IMR-90 (cell line): ENCODE measurements at regions not wholly inside any gene's neighbourhood (a gene's known extent, or its start where the extent isn't known, plus 50 kb on each side); places are given as distances from the start of the nearest gene placed in this dataset.

ENCODE experiments used
- ATAC-seq: fragments of 200-7000 bp; cut with Tn5 transposase; 2 replicates; pipeline ENCODE4 v1.9.1; 2020; ENCODE audit warnings: low read depth, mild to moderate bottlenecking, moderate library complexity
- BruUV-seq: library from RNA; stranded (reverse); fragments of 400-500 nt; replicated peaks from 2 replicates; lab custom pipeline; 2021; lab: Mats Ljungman, UMichigan
- CTCF ChIA-PET: fragments of 300-600 bp; formaldehyde crosslinking; extraction: SDS; loops from one replicate; lab custom pipeline; 2021; ENCODE audit warnings: antibody characterized with exemption; lab: Yijun Ruan, JAX
- POLR2A ChIA-PET: fragments of 300-600 bp; sonication (Branson Sonifier 250); formaldehyde crosslinking; loops from one replicate; lab custom pipeline; 2022; ENCODE audit warnings: antibody characterized with exemption; ENCODE audit not compliant: unreplicated experiment; lab: Charles Lee
- DNase-seq: peaks from one replicate; pipeline ENCODE4 v3.0.0; 2013
- H2AFZ ChIP-seq: replicated peaks from 2 replicates; pipeline ENCODE3; 2013; ENCODE audit warnings: low read length, mild to moderate bottlenecking; ENCODE audit not compliant: poor library complexity
- H2AK5ac ChIP-seq: 2 replicates; pipeline ENCODE4 v1.6.1; 2013; ENCODE audit warnings: low read depth, low read length, inconsistent platforms
- H2AK9ac ChIP-seq: replicated peaks from 2 replicates; pipeline ENCODE3; 2013; ENCODE audit warnings: mild to moderate bottlenecking, low read depth, low read length, moderate library complexity; ENCODE audit not compliant: poor library complexity
- H2BK120ac ChIP-seq: 2 replicates; pipeline ENCODE4 v1.6.1; 2013; ENCODE audit warnings: low read depth, low read length, inconsistent platforms
- H2BK15ac ChIP-seq: 3 replicates; pipeline ENCODE4 v1.6.1; 2013; ENCODE audit warnings: low read depth, low read length, inconsistent platforms
- H2BK20ac ChIP-seq: 2 replicates; pipeline ENCODE4 v1.6.1; 2013; ENCODE audit warnings: low read depth, mild to moderate bottlenecking, inconsistent platforms, low read length, moderate library complexity
- H2BK5ac ChIP-seq: 2 replicates; pipeline ENCODE4 v1.6.1; 2013; ENCODE audit warnings: mild to moderate bottlenecking, low read depth, low read length, inconsistent platforms; ENCODE audit not compliant: poor library complexity, severe bottlenecking
- H3K14ac ChIP-seq: replicated peaks from 2 replicates; pipeline ENCODE4 v1.6.1; 2013; ENCODE audit warnings: low read depth, low read length, inconsistent platforms
- H3K18ac ChIP-seq: 2 replicates; pipeline ENCODE4 v1.6.1; 2013; ENCODE audit warnings: low read depth, low read length, control low read depth
- H3K23ac ChIP-seq: 2 replicates; pipeline ENCODE4 v1.6.1; 2013; ENCODE audit warnings: low read depth, low read length, inconsistent platforms
- H3K27ac ChIP-seq: 2 replicates; pipeline ENCODE4 v1.5.1; 2013; ENCODE audit warnings: mild to moderate bottlenecking, control low read depth, low read length; ENCODE audit not compliant: insufficient read depth
- H3K27me3 ChIP-seq: 2 replicates; pipeline ENCODE4 v1.6.1; 2013; ENCODE audit warnings: low read length; ENCODE audit not compliant: control insufficient read depth, insufficient read depth
- H3K36me3 ChIP-seq: 2 replicates; pipeline ENCODE4 v1.6.1; 2013; ENCODE audit warnings: low read length, mixed read lengths; ENCODE audit not compliant: control insufficient read depth, insufficient read depth
- H3K4ac ChIP-seq: 2 replicates; pipeline ENCODE4 v1.6.1; 2013; ENCODE audit warnings: low read depth, low read length, inconsistent platforms
- H3K4me1 ChIP-seq: 2 replicates; pipeline ENCODE4 v1.6.1; 2013; ENCODE audit warnings: low read length, mixed read lengths; ENCODE audit not compliant: control insufficient read depth, insufficient read depth
- H3K4me2 ChIP-seq: 2 replicates; pipeline ENCODE4 v1.6.1; 2013; ENCODE audit warnings: low read depth, mild to moderate bottlenecking, control low read depth, low read length, moderate library complexity
- H3K4me3 ChIP-seq: 2 replicates; pipeline ENCODE4 v1.5.1; 2013; ENCODE audit warnings: low read depth, mild to moderate bottlenecking, control low read depth, low read length, moderate library complexity; ENCODE audit not compliant: insufficient read depth
- H3K56ac ChIP-seq: 2 replicates; pipeline ENCODE4 v1.6.1; 2013; ENCODE audit warnings: low read length, inconsistent platforms; ENCODE audit not compliant: insufficient read depth; ENCODE audit errors: extremely low read depth
- H3K79me1 ChIP-seq, 2 experiments: 2 replicates each; pipeline ENCODE4 v1.6.1; 2013; ENCODE audit warnings: low read length in 2 of 2, inconsistent platforms in 1 of 2, low read depth in 1 of 2
- H3K9ac ChIP-seq: 2 replicates; pipeline ENCODE4 v1.6.1; 2013; ENCODE audit warnings: low read depth, low read length, control low read depth
- H3K9me1 ChIP-seq: 2 replicates; pipeline ENCODE4 v1.6.1; 2013; ENCODE audit warnings: low read length, inconsistent platforms; ENCODE audit not compliant: insufficient read depth
- H3K9me3 ChIP-seq: 2 replicates; pipeline ENCODE4 v1.6.1; 2013; ENCODE audit warnings: low read length; ENCODE audit not compliant: control insufficient read depth, insufficient read depth
- H4K20me1 ChIP-seq: 2 replicates; pipeline ENCODE4 v1.6.1; 2013; ENCODE audit warnings: low read length, inconsistent platforms; ENCODE audit not compliant: insufficient read depth
- H4K5ac ChIP-seq: 2 replicates; pipeline ENCODE4 v1.6.1; 2013; ENCODE audit warnings: mild to moderate bottlenecking, low read depth, low read length, control low read depth
- H4K8ac ChIP-seq, 2 experiments: 2 replicates each; pipeline ENCODE4 v1.6.1; 2013; ENCODE audit warnings: low read depth in 2 of 2, low read length in 2 of 2, control low read depth in 1 of 2, inconsistent platforms in 1 of 2
- H4K91ac ChIP-seq: 2 replicates; pipeline ENCODE4 v1.6.1; 2013; ENCODE audit warnings: low read depth, low read length, inconsistent platforms; ENCODE audit not compliant: insufficient read depth
- POLR2A ChIP-seq: IDR thresholded peaks from 2 replicates; pipeline ENCODE4 v1.6.1; 2012; ENCODE audit warnings: mild to moderate bottlenecking, low read depth, low read length
- RAD21 ChIP-seq: IDR thresholded peaks from 2 replicates; pipeline ENCODE4 v1.6.1; 2012; ENCODE audit warnings: low read length, improper control_type of control experiment
- SMC3 ChIP-seq: fragments of 150-350 bp; IDR thresholded peaks from 2 replicates; pipeline ENCODE4 v1.6.1; 2016; ENCODE audit warnings: low read depth, mild to moderate bottlenecking, antibody characterized with exemption, low read length, moderate library complexity
- WGBS, 2 experiments: methylation state at CpG; one replicate each; pipeline versions ENCODE4 v1.1.5 to v1.1.7; 2013; ENCODE audit warnings: missing lambda C conversion rate in 2 of 2; ENCODE audit not compliant: insufficient read length in 1 of 2; ENCODE audit errors: extremely low coverage in 2 of 2; 5-methylcytosine and 5-hydroxymethylcytosine counted together
- dilution Hi-C: fragments of 300-500 bp; cut with HindIII; formaldehyde crosslinking; loops from one replicate; pipeline ENCODE4 v1.14.3; 2018; ENCODE audit warnings: low sequenced_read_pairs; ENCODE audit not compliant: unreplicated experiment
- in situ Hi-C: fragments of 300-500 bp; cut with MboI; formaldehyde crosslinking; loops from 3 replicates; pipeline ENCODE4 v1.14.3; 2019; ENCODE audit warnings: low sequenced_read_pairs, inconsistent platforms, mixed read lengths
- intact Hi-C: fragments of 100-400 bp; cut with micrococcal nuclease; formaldehyde crosslinking; loops from 2 replicates; pipeline ENCODE4 v1.10.0; 2022
- TF ChIP-seq, protein P1 (sequence below): fragments of 150-350 bp; IDR thresholded peaks from 2 replicates; pipeline ENCODE4 v1.6.1; 2016; ENCODE audit warnings: low read depth, mild to moderate bottlenecking, low read length, moderate library complexity, borderline replicate concordance
- TF ChIP-seq, protein P2 (sequence below): conservative IDR thresholded peaks from 2 replicates; pipeline ENCODE4 v1.5.1; 2012; ENCODE audit warnings: mild to moderate bottlenecking, low read depth, low read length, improper control_type of control experiment

DNA sequence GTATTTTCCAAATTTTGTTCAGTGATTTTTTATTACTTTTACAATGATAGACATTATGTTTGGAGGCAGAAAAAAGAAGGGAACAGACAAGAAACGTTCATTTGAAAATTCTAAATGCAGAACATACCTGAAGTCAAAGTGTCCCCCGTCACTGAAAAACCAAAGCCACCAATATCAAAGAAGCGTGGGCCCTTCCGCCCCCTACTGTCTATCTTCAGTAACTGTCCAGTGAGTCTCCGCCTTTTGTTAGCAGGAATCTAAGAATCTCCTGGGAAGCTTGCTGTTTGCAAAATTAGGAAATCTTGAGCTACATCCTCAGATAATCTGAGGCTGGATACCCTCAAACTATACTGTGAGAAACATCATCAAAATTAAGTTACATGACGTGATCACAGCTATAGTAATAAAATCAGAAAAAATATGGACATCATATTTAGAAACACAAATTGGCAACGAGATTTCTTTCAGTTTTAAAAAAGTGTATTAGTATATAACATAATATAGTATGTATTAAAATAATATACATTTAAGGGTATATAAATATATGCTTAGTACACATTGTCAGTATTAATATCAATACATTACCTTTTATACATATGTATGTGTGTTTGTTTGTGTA, 169.3 kb upstream of the AKR1E2 start:
- Histone ChIP-seq H3K9me3 (no peaks in the 10 kb centered on the region), H3K36me3 (no peaks in the 10 kb centered on the region), H3K27me3 (no peaks in the 10 kb centered on the region), H3K23ac (no peak overlapping the region), H4K5ac (no peak overlapping the region), H2AK9ac (no peak overlapping the region), H3K9ac (no peak overlapping the region), H3K4me3 (no peak overlapping the region), H3K4me1 (peaks cover 2% of the 10 kb centered on the region), H3K56ac (peak overlapping the region; percentile 50; the same call in 1 of the 2 replicates), H2BK5ac (peak overlapping the region; percentile 61), H4K8ac (no peak overlapping the region), H3K4me2 (no peak overlapping the region), H2AK5ac (no peak overlapping the region), H3K27ac (no peak overlapping the region), H4K20me1 (no peaks in the 10 kb centered on the region), H2AFZ (no peak overlapping the region), H2BK120ac (peak overlapping the region; percentile 74; the same call in 1 of the 2 replicates), H2BK15ac (peak overlapping the region; percentile 90; the same call in 2 of the 3 replicates), H3K14ac (no peak overlapping the region), H3K9me1 (peaks cover 2% of the 10 kb centered on the region), H3K4ac (peak overlapping the region; percentile 41; the same call in 1 of the 2 replicates), H3K18ac (no peak overlapping the region), H3K79me1 (peaks cover 0 to 13% of the 10 kb centered on the region in 2 experiments; a peak in 3 of 4 replicates), H2BK20ac (peak overlapping the region; percentile 68; the same call in 1 of the 2 replicates), H4K91ac (peak overlapping the region; percentile 63)
- in situ Hi-C loops, result loop anchor here (10.0 kb wide), 1 partner anchor 1472 kb away; no protein-coding TSS in a partner anchor
- WGBS, 2 experiments, result no CpG with 5 or more reads among the region's 7 CpGs
- dilution Hi-C loops, result no loop called here
- ChIA-PET POLR2A (no interaction called here), CTCF (interaction anchor here (0.6 to 2.3 kb wide), 14 partner anchors 10 to 1474 kb away, joined by 3 to 15 read pairs (median 3); no protein-coding TSS in a partner anchor)
- DNase-seq, result peak; percentile 67
- peak; percentile 72 for ATAC-seq
- BruUV-seq, result no TSS peak
- intact Hi-C loops, result loop anchor here (2.0 to 10.0 kb wide), 8 partner anchors 129 to 1460 kb away; no protein-coding TSS in a partner anchor
- TF ChIP-seq POLR2A (peak; percentile 45; the same call in 1 of the 2 replicates), RAD21 (peak; percentile 96), SMC3 (peak; percentile 81)
- TF ChIP-seq, protein P1, sequence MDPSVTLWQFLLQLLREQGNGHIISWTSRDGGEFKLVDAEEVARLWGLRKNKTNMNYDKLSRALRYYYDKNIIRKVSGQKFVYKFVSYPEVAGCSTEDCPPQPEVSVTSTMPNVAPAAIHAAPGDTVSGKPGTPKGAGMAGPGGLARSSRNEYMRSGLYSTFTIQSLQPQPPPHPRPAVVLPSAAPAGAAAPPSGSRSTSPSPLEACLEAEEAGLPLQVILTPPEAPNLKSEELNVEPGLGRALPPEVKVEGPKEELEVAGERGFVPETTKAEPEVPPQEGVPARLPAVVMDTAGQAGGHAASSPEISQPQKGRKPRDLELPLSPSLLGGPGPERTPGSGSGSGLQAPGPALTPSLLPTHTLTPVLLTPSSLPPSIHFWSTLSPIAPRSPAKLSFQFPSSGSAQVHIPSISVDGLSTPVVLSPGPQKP, result no peak
- TF ChIP-seq, protein P2, sequence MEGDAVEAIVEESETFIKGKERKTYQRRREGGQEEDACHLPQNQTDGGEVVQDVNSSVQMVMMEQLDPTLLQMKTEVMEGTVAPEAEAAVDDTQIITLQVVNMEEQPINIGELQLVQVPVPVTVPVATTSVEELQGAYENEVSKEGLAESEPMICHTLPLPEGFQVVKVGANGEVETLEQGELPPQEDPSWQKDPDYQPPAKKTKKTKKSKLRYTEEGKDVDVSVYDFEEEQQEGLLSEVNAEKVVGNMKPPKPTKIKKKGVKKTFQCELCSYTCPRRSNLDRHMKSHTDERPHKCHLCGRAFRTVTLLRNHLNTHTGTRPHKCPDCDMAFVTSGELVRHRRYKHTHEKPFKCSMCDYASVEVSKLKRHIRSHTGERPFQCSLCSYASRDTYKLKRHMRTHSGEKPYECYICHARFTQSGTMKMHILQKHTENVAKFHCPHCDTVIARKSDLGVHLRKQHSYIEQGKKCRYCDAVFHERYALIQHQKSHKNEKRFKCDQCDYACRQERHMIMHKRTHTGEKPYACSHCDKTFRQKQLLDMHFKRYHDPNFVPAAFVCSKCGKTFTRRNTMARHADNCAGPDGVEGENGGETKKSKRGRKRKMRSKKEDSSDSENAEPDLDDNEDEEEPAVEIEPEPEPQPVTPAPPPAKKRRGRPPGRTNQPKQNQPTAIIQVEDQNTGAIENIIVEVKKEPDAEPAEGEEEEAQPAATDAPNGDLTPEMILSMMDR, result peak; percentile 82
